OCI-LY1 (cell line): ENCODE measurements at regions not wholly inside any gene's neighbourhood (a gene's known extent, or its start where the extent isn't known, plus 50 kb on each side); places are given as distances from the start of the nearest gene placed in this dataset.

Experiments
- CTCF ChIP-seq: fragments of 200-600 bp; sonication (generic), shearing (Covaris generic); IDR thresholded peaks from 2 replicates; pipeline ENCODE4 v1.5.1; 2017; ENCODE audit warnings: mild to moderate bottlenecking, antibody characterized with exemption, low read length, moderate library complexity, mixed read lengths
- EZH2 ChIP-seq: fragments of 200-600 bp; sonication (generic), shearing (Covaris generic); IDR thresholded peaks from 2 replicates; pipeline ENCODE4 v1.8.0; 2017; ENCODE audit warnings: borderline replicate concordance, mixed run types, mild to moderate bottlenecking, antibody characterized with exemption, low read length, moderate library complexity, mixed read lengths

- no peak for TF ChIP-seq CTCF
- no peak for TF ChIP-seq EZH2
Observed at GRCh38 chr1:163747261-163747660, 425.5 kb downstream of the NUF2 start.
